ENCODE measurements at regions not wholly inside any gene's neighbourhood (a gene's known extent, or its start where the extent isn't known, plus 50 kb on each side); places are given as distances from the start of the nearest gene placed in this dataset.

- CTCF ChIA-PET, result interaction anchor here (2.1 to 2.4 kb wide), 2 partner anchors 31 to 81 kb away, joined by 6 to 9 read pairs; no protein-coding TSS in a partner anchor
- TF ChIP-seq, protein P1, sequence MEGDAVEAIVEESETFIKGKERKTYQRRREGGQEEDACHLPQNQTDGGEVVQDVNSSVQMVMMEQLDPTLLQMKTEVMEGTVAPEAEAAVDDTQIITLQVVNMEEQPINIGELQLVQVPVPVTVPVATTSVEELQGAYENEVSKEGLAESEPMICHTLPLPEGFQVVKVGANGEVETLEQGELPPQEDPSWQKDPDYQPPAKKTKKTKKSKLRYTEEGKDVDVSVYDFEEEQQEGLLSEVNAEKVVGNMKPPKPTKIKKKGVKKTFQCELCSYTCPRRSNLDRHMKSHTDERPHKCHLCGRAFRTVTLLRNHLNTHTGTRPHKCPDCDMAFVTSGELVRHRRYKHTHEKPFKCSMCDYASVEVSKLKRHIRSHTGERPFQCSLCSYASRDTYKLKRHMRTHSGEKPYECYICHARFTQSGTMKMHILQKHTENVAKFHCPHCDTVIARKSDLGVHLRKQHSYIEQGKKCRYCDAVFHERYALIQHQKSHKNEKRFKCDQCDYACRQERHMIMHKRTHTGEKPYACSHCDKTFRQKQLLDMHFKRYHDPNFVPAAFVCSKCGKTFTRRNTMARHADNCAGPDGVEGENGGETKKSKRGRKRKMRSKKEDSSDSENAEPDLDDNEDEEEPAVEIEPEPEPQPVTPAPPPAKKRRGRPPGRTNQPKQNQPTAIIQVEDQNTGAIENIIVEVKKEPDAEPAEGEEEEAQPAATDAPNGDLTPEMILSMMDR (IDR thresholded peaks at IDR 0.05; ENCODE audit: control extremely low read depth, extremely low read depth, low read depth, missing control alignments), result no peak
- POLR2A ChIA-PET, result no interaction called here
- no peak for DNase-seq (ENCODE audit: extremely low spot score)
Measured at GRCh38 chr11:76288166-76288980, 82.1 kb upstream of the WNT11 start.

GRCh38 chr11:76287227-76287626 is 80.9 kb upstream of the WNT11 start:
- no peak for DNase-seq (ENCODE audit: extremely low spot score)
- POLR2A ChIA-PET, result no interaction called here
- CTCF ChIA-PET, result interaction anchor here (0.9 to 2.1 kb wide), 3 partner anchors 10 to 80 kb away, joined by 3 to 6 read pairs (median 3); no protein-coding TSS in a partner anchor
- TF ChIP-seq, protein P1 (IDR thresholded peaks at IDR 0.05; ENCODE audit: control extremely low read depth, extremely low read depth, low read depth, missing control alignments), result no peak

GRCh38 chr11:76285397-76286104 is 79.2 kb upstream of the WNT11 start:
- TF ChIP-seq, protein P1 (IDR thresholded peaks at IDR 0.05; ENCODE audit: control extremely low read depth, extremely low read depth, low read depth, missing control alignments), result no peak
- CTCF ChIA-PET, result interaction anchor here (0.8 to 1.5 kb wide), 3 partner anchors 37 to 133 kb away, joined by 3 read pairs; no protein-coding TSS in a partner anchor
- POLR2A ChIA-PET, result no interaction called here
- no peak for DNase-seq (ENCODE audit: extremely low spot score)

DNA sequence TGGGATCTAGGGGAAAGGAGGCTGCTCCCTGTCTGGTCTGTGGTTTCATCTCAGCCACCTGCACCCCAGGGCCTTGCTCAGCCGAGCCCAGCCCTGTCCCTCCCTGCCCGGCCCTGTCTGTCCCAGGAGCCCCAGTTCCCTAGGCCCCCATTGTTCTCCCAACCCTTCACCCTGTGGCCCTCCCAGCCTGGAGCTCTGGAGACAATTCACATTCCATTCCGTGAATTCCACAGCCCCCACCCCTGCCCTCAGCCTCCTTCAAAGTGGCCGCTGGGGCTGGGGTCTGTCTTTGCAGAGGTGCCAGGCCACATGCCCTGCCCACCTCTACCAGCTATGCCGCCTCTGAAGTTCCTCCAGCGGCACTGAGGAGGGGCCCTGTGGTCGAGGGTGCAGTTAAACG is 77.9 kb upstream of the WNT11 start:
- CTCF ChIA-PET, result no interaction called here
- POLR2A ChIA-PET, result no interaction called here
- TF ChIP-seq, protein P1 (IDR thresholded peaks at IDR 0.05; ENCODE audit: control extremely low read depth, extremely low read depth, low read depth, missing control alignments), result no peak

DNA sequence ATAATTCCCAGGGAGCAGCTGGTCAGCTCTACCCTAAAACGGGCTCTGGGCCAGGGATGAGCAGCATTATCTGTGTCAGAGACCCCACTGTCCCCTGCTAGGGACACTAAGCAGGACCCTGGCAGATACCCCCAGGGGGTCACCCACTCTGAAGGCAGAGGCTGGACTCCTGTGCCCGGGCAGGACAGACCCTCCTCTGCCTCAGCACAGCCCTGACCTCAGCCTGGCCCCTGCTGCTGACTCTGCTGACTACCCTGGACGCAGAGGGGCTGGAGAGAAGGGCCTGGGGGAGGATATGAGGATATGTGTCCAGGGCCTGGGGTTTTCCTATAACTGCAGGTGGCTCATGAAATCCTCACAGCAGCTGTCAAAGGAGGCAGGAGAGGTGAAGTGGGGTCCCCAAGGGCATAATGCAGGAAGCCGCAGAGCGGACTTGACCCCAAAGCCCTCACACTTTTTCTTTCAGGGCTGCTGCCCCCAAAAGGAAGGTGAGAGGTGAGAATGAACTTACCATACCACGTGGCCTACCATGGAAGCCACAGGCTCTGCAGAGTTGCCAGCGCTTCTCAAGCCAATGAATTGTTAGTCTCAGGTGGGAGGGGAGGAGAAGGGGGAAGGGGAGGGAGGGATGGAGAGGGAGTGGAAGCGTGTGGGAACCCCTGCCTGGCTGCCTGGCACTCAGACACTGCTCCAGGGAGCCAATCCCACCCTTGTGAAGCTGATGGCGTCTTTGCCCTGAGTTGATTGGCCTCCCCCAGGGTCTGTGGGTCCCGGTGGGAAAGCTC is 76.7 kb upstream of the WNT11 start:
- ChIA-PET POLR2A (no interaction called here), CTCF (no interaction called here)
- no peak for DNase-seq (ENCODE audit: extremely low spot score)
- TF ChIP-seq, protein P1 (IDR thresholded peaks at IDR 0.05; ENCODE audit: control extremely low read depth, extremely low read depth, low read depth, missing control alignments), result no peak

More for the DNA sequence above, 77.9 kb upstream of the WNT11 start:
- DNase-seq (ENCODE audit: extremely low spot score), result no peak

GRCh38 chr11:76282172-76282571 is 75.9 kb upstream of the WNT11 start:
- DNase-seq (ENCODE audit: extremely low spot score), result no peak
- ChIA-PET CTCF (no interaction called here), POLR2A (no interaction called here)
- TF ChIP-seq, protein P1 (IDR thresholded peaks at IDR 0.05; ENCODE audit: control extremely low read depth, extremely low read depth, low read depth, missing control alignments), result no peak
